ENCODE measurements at regions not wholly inside any gene's neighbourhood (a gene's known extent, or its start where the extent isn't known, plus 50 kb on each side); places are given as distances from the start of the nearest gene placed in this dataset.
"Not testable (repeated sequence)": the region's sequence is repeated elsewhere in the genome, so short reads cannot be mapped to it uniquely, and the experiment has no call there.

DNA sequence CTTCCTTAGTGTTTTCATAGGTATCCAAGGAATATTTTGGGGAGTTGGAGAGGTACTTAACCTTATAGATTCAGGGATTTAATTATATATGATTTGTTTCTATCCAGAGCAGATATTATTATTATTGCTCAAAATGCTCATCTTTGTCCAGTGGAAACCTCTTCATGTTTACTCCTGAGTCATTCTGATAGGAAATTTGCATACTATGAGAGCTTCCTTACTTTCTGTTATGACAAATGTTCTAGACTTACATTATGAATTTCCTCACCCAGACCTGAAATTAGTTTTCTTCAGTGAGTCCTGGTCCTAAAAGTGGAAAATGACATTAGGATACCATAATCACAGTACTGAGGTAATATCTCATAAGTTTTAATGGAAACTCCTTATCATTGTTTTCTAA lies 57.5 kb upstream of the PLPPR5 start:
- no peak for TF ChIP-seq CTCF (optimal IDR thresholded peaks at IDR 0.05 in 1 of 3, IDR thresholded peaks at IDR 0.05 in 1 of 3, conservative IDR thresholded peaks at IDR 0.05 in 1 of 3; ENCODE audit: extremely low read depth in 1 of 3, insufficient read depth in 2 of 3, low read length in 3 of 3)
- TF ChIP-seq EZH2 (IDR thresholded peaks at IDR 0.05; ENCODE audit: low read length): no peak
- no peak overlapping the region for H3K4me2 ChIP-seq (ENCODE audit: control insufficient read depth, extremely low read depth, insufficient read depth, low read depth, low read length)
- no peaks in the 10 kb centered on the region for H3K27me3 ChIP-seq (ENCODE audit: control insufficient read depth, extremely low read depth, insufficient read depth, low read length)
- no peak overlapping the region for H2AFZ ChIP-seq (ENCODE audit: control insufficient read depth, low read length)
- no peak overlapping the region for H3K4me3 ChIP-seq (ENCODE audit: control insufficient read depth in 2 of 3, extremely low read depth in 1 of 3, insufficient read depth in 2 of 3, low read depth in 1 of 3, low read length in 3 of 3)
- H4K20me1 ChIP-seq (ENCODE audit: control insufficient read depth, extremely low read depth, insufficient read depth, low read length): no peaks in the 10 kb centered on the region
- dilution Hi-C loops (cut with MboI; ENCODE audit: extremely low pct_ligation_motif_present, low sequenced_read_pairs): no loop called here
- no peaks in the 10 kb centered on the region for H3K4me1 ChIP-seq (ENCODE audit: control insufficient read depth, extremely low read depth, insufficient read depth, low read length)
- H3K9ac ChIP-seq (ENCODE audit: control insufficient read depth, extremely low read depth, insufficient read depth, low read length): no peak overlapping the region
- no peaks in the 10 kb centered on the region for H3K9me3 ChIP-seq (ENCODE audit: control insufficient read depth, low read depth, low read length)
- DNase-seq (ENCODE audit: low read depth, low spot score): no peak
- no peaks in the 10 kb centered on the region for H3K79me2 ChIP-seq (ENCODE audit: control insufficient read depth, insufficient read depth, low read length)
- H3K9me1 ChIP-seq (ENCODE audit: control insufficient read depth, extremely low read depth, insufficient read depth, low read length): no peaks in the 10 kb centered on the region
- H3K36me3 ChIP-seq (ENCODE audit: control insufficient read depth in 2 of 2, extremely low read depth in 1 of 2, insufficient read depth in 2 of 2, low read length in 2 of 2): no peaks in the 10 kb centered on the region
- H3K27ac ChIP-seq (ENCODE audit: control insufficient read depth, insufficient read depth, low read length): no peak overlapping the region
- no peak for FAIRE-seq

GRCh38 chr1:99069146-99069545 lies 64.5 kb upstream of the PLPPR5 start:
- no peaks in the 10 kb centered on the region for H3K79me2 ChIP-seq (ENCODE audit: control insufficient read depth, insufficient read depth, low read length)
- H3K27me3 ChIP-seq (ENCODE audit: control insufficient read depth, extremely low read depth, insufficient read depth, low read length): no peaks in the 10 kb centered on the region
- no peak overlapping the region for H3K4me2 ChIP-seq (ENCODE audit: control insufficient read depth, extremely low read depth, insufficient read depth, low read depth, low read length)
- no peaks in the 10 kb centered on the region for H3K36me3 ChIP-seq (ENCODE audit: control insufficient read depth in 2 of 2, extremely low read depth in 1 of 2, insufficient read depth in 2 of 2, low read length in 2 of 2)
- no peaks in the 10 kb centered on the region for H3K4me1 ChIP-seq (ENCODE audit: control insufficient read depth, extremely low read depth, insufficient read depth, low read length)
- no peak for FAIRE-seq
- dilution Hi-C loops (cut with MboI; ENCODE audit: extremely low pct_ligation_motif_present, low sequenced_read_pairs): no loop called here
- no peak overlapping the region for H2AFZ ChIP-seq (ENCODE audit: control insufficient read depth, low read length)
- no peak overlapping the region for H3K4me3 ChIP-seq (ENCODE audit: control insufficient read depth in 2 of 3, extremely low read depth in 1 of 3, insufficient read depth in 2 of 3, low read depth in 1 of 3, low read length in 3 of 3)
- H3K9me1 ChIP-seq (ENCODE audit: control insufficient read depth, extremely low read depth, insufficient read depth, low read length): no peaks in the 10 kb centered on the region
- H4K20me1 ChIP-seq (ENCODE audit: control insufficient read depth, extremely low read depth, insufficient read depth, low read length): no peaks in the 10 kb centered on the region
- H3K9me3 ChIP-seq (ENCODE audit: control insufficient read depth, low read depth, low read length): no peaks in the 10 kb centered on the region
- TF ChIP-seq EZH2 (IDR thresholded peaks at IDR 0.05; ENCODE audit: low read length) (no peak), CTCF (optimal IDR thresholded peaks at IDR 0.05 in 1 of 3, IDR thresholded peaks at IDR 0.05 in 1 of 3, conservative IDR thresholded peaks at IDR 0.05 in 1 of 3; ENCODE audit: extremely low read depth in 1 of 3, insufficient read depth in 2 of 3, low read length in 3 of 3) (no peak)
- H3K27ac ChIP-seq (ENCODE audit: control insufficient read depth, insufficient read depth, low read length): no peak overlapping the region
- no peak overlapping the region for H3K9ac ChIP-seq (ENCODE audit: control insufficient read depth, extremely low read depth, insufficient read depth, low read length)
- DNase-seq (ENCODE audit: low read depth, low spot score): no peak

DNA sequence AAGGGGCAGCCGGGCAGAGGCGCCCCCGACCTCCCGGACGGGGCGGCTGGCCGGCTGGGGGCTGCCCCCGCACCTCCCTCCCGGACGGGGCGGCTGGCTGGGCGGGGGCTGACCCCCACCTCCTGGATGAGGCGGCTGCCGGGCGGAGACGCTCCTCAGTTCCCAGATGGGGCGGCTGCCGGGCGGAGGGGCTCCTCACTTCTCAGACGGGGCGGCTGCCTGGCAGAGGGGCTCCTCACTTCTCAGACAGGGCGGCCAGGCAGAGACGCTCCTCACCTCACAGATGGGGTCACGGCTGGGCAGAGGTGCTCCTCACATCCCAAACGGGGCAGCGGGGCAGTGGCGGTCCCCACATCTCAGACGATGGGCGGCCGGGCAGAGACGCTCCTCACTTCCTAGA lies 73.9 kb upstream of the PLPPR5 start:
- H3K4me1 ChIP-seq (ENCODE audit: control insufficient read depth, extremely low read depth, insufficient read depth, low read length); dilution Hi-C loops (cut with MboI; ENCODE audit: extremely low pct_ligation_motif_present, low sequenced_read_pairs); H3K4me3 ChIP-seq (ENCODE audit: control insufficient read depth in 2 of 3, extremely low read depth in 1 of 3, insufficient read depth in 2 of 3, low read depth in 1 of 3, low read length in 3 of 3); H3K9ac ChIP-seq (ENCODE audit: control insufficient read depth, extremely low read depth, insufficient read depth, low read length); H2AFZ ChIP-seq (ENCODE audit: control insufficient read depth, low read length); H3K27me3 ChIP-seq (ENCODE audit: control insufficient read depth, extremely low read depth, insufficient read depth, low read length); H3K9me3 ChIP-seq (ENCODE audit: control insufficient read depth, low read depth, low read length); H3K4me2 ChIP-seq (ENCODE audit: control insufficient read depth, extremely low read depth, insufficient read depth, low read depth, low read length); DNase-seq (ENCODE audit: low read depth, low spot score); H3K36me3 ChIP-seq (ENCODE audit: control insufficient read depth in 2 of 2, extremely low read depth in 1 of 2, insufficient read depth in 2 of 2, low read length in 2 of 2); FAIRE-seq; H4K20me1 ChIP-seq (ENCODE audit: control insufficient read depth, extremely low read depth, insufficient read depth, low read length); H3K27ac ChIP-seq (ENCODE audit: control insufficient read depth, insufficient read depth, low read length); H3K9me1 ChIP-seq (ENCODE audit: control insufficient read depth, extremely low read depth, insufficient read depth, low read length); H3K79me2 ChIP-seq (ENCODE audit: control insufficient read depth, insufficient read depth, low read length): not testable (repeated sequence)
